ENCODE measurements at regions not wholly inside any gene's neighbourhood (a gene's known extent, or its start where the extent isn't known, plus 50 kb on each side); places are given as distances from the start of the nearest gene placed in this dataset.

DNA sequence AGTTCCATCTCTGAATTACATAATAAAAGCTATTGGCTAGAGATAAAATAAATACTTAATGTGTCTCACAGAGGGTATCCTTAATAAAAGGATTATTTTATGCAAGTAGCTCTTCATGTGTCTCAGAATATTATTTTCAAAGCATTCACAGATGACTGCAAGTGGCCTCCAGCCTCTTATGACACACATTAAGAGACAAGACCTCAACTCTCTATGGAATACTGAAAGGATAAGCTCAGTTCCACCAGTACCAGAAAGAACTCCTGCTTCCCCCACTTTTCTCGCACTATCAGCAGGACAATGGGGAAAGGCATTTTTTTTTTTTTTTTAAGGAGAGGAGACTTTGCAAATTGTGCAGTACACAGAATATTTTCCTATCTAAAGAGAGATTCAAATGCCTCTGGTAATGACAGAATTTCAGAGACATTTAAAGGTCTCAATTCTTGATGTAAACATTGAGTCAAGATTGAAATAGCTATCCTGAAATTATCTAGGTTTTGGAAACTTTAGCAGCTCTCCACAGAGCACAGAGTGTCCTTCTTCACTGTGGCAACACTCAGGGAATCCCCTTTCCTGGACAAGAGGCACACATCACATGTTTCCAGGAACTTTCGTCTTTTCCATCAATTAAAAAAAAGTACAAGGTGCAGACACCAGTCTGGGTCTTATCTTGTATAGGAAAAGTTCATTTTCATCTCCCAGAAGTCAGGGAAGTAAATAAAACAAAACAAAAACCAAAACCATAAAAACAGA is 122.0 kb upstream of the ANK3 start:
- H3K4me1 ChIP-seq, result no peaks in the 10 kb centered on the region
- intact Hi-C loops (cut with DNase I; ENCODE audit: low total_unique reads), result no loop called here
- no peaks in the 10 kb centered on the region for H3K27me3 ChIP-seq
- no peak overlapping the region for H3K4me3 ChIP-seq
- no peak overlapping the region for H3K27ac ChIP-seq
- H3K36me3 ChIP-seq, result no peaks in the 10 kb centered on the region
- no peak for DNase-seq
- no peaks in the 10 kb centered on the region for H3K9me3 ChIP-seq
- TF ChIP-seq CTCF (IDR thresholded peaks at IDR 0.05), result no peak
- TF ChIP-seq POLR2A (IDR thresholded peaks at IDR 0.05), result no peak

DNA sequence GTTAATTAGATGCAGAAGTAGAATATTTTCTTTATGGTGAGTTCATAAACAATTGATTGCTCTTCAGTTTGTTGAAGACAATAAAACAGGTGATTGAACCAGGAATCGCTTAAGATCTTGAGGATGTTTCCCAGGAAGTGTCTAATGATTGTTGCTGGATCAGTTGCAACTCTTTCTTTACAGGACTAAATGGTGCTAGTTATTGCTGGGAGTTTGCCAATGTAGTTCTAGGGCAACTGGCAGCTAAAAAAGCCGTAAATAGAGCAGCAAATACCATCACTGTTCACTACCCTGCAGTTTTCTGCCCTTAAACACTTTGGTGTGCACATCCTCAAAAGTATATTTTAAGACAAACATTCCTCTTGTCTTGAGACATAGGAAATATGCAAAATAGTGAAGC is 119.2 kb upstream of the ANK3 start:
- Histone ChIP-seq H3K27me3 (no peaks in the 10 kb centered on the region), H3K27ac (no peak overlapping the region), H3K9me3 (no peaks in the 10 kb centered on the region), H3K4me3 (no peak overlapping the region), H3K4me1 (no peaks in the 10 kb centered on the region), H3K36me3 (no peaks in the 10 kb centered on the region)
- DNase-seq, result no peak
- intact Hi-C loops (cut with DNase I; ENCODE audit: low total_unique reads), result no loop called here
- TF ChIP-seq CTCF (IDR thresholded peaks at IDR 0.05) (no peak), POLR2A (IDR thresholded peaks at IDR 0.05) (no peak)

- no peaks in the 10 kb centered on the region for H3K27me3 ChIP-seq
- no peak for DNase-seq
- H3K27ac ChIP-seq, result no peak overlapping the region
- no peak overlapping the region for H3K4me3 ChIP-seq
- H3K4me1 ChIP-seq, result no peaks in the 10 kb centered on the region
- no peaks in the 10 kb centered on the region for H3K9me3 ChIP-seq
- intact Hi-C loops (cut with DNase I; ENCODE audit: low total_unique reads), result no loop called here
- H3K36me3 ChIP-seq, result no peaks in the 10 kb centered on the region
- no peak for TF ChIP-seq CTCF (IDR thresholded peaks at IDR 0.05)
- no peak for TF ChIP-seq POLR2A (IDR thresholded peaks at IDR 0.05)
These were observed 118.4 kb upstream of the ANK3 start for GRCh38 chr10:60508037-60508436.

DNA sequence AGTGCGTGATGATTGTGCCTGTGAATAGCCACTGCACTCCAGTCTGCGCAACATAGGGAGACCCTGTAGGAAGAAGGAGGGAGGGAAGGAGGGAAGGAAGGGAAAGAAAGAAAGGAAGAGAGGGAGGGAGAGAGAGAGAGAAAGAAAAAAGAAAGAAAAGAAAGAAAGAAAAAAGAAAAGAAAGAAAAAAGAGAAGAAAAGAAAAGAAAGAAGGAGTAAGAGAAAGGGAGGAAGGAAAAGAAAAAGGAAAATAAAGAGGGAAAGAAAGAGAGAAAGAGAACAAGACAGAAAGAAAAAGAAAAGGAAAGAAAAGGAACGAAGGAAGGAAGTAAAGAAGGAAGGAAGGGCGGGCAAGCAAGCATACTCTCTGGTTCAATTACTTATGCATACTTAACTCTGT is 112.9 kb upstream of the ANK3 start:
- H3K4me1 ChIP-seq, result no peaks in the 10 kb centered on the region
- DNase-seq, result no peak
- no peaks in the 10 kb centered on the region for H3K36me3 ChIP-seq
- H3K27ac ChIP-seq, result no peak overlapping the region
- no peaks in the 10 kb centered on the region for H3K9me3 ChIP-seq
- intact Hi-C loops (cut with DNase I; ENCODE audit: low total_unique reads), result no loop called here
- no peaks in the 10 kb centered on the region for H3K27me3 ChIP-seq
- TF ChIP-seq CTCF (IDR thresholded peaks at IDR 0.05) (no peak), POLR2A (IDR thresholded peaks at IDR 0.05) (no peak)
- H3K4me3 ChIP-seq, result no peak overlapping the region

DNA sequence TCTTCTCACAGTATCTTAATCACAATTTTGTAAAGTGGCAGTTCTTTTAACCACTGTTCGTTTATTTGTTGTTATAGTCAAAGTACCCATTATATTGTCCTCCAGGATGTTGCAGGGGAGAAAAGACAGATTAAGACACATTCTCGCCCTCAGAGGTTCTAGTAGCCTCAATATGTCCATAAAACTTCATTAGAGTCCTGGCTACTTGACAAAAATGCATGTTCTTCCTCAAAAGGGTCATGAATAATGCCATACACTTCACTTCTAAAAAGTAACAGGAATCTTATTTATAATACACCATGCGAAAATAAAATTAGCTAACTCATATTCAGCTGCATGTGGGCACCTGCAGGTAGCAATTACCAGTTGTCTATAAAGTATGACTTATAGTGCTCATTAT is 109.3 kb upstream of the ANK3 start:
- intact Hi-C loops (cut with DNase I; ENCODE audit: low total_unique reads), result no loop called here
- H3K4me1 ChIP-seq, result no peaks in the 10 kb centered on the region
- DNase-seq, result no peak
- TF ChIP-seq CTCF (IDR thresholded peaks at IDR 0.05), result no peak
- no peak for TF ChIP-seq POLR2A (IDR thresholded peaks at IDR 0.05)
- H3K36me3 ChIP-seq, result no peaks in the 10 kb centered on the region
- H3K4me3 ChIP-seq, result no peak overlapping the region
- no peak overlapping the region for H3K27ac ChIP-seq
- no peaks in the 10 kb centered on the region for H3K27me3 ChIP-seq
- H3K9me3 ChIP-seq, result no peaks in the 10 kb centered on the region
